Activated CD8-positive, alpha-beta memory T cell treated with anti-CD3 and anti-CD28 coated beads for 36 hours (primary cell): ENCODE measurements at regions not wholly inside any gene's neighbourhood (a gene's known extent, or its start where the extent isn't known, plus 50 kb on each side); places are given as distances from the start of the nearest gene placed in this dataset.

ENCODE experiments used
- CTCF ChIA-PET: fragments of 350-600 bp; sonication (Branson Sonifier 250); formaldehyde crosslinking; loops from one replicate; lab custom pipeline; 2021; ENCODE audit warnings: antibody characterized with exemption; lab: Charles Lee
- POLR2A ChIA-PET: fragments of 350-600 bp; sonication (Branson Sonifier 250); formaldehyde crosslinking; loops from one replicate; lab custom pipeline; 2021; ENCODE audit warnings: antibody characterized with exemption; lab: Charles Lee

GRCh38 chr14:31942166-31942841, 134.8 kb upstream of the ARHGAP5 start:
- POLR2A ChIA-PET: no interaction called here

DNA sequence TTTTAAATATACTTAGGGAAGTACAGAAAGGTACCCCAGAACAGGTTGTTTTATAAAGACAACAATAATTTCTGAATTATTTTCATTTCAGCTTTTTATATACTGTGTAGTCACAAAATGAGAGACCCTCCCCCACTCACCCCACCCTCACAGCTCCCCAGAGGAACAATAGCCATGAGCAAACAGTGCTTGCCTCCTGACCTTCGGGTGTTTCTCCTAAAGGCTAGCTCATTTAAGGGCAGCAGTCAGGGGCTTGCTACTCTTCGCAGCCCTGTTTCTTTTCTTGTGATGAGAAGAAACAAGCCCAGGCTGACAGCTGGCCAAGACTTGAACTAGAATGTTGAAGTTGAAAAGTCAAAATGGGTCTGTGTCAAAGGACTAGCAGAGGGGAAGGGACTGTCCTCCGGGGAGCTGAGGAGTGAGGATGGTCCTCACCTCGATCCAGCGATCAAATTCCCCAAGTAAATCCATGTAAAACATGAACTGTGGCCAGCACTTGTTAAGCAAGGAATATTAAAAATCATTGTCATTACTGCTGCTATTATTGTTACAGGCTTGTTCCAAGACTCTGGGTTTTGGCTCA, 133.8 kb upstream of the ARHGAP5 start:
- POLR2A ChIA-PET: no interaction called here

More at GRCh38 chr14:31942166-31942841, 134.8 kb upstream of the ARHGAP5 start:
- CTCF ChIA-PET: no interaction called here

DNA sequence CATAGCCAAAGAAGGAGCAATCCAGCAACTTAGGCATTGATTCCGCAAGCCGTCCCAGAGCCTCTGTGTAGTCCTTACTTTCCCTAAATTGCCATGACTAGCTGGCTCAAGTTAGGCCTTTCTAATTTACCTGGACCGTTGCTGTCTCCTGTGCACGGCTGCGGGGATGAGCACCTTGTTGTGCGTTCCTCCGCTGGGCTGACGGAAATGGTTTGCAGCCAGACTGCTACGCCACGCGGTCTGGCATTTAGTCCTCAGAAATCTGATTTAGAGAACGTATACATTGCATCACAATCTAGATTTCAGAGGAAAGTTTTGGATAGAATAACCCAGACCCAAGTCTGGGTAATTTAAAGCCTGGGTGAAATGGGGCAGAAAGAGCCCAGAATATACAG, 133.2 kb upstream of the ARHGAP5 start:
- ChIA-PET POLR2A (no interaction called here), CTCF (no interaction called here)

More for the DNA sequence above, 133.8 kb upstream of the ARHGAP5 start:
- CTCF ChIA-PET: no interaction called here

DNA sequence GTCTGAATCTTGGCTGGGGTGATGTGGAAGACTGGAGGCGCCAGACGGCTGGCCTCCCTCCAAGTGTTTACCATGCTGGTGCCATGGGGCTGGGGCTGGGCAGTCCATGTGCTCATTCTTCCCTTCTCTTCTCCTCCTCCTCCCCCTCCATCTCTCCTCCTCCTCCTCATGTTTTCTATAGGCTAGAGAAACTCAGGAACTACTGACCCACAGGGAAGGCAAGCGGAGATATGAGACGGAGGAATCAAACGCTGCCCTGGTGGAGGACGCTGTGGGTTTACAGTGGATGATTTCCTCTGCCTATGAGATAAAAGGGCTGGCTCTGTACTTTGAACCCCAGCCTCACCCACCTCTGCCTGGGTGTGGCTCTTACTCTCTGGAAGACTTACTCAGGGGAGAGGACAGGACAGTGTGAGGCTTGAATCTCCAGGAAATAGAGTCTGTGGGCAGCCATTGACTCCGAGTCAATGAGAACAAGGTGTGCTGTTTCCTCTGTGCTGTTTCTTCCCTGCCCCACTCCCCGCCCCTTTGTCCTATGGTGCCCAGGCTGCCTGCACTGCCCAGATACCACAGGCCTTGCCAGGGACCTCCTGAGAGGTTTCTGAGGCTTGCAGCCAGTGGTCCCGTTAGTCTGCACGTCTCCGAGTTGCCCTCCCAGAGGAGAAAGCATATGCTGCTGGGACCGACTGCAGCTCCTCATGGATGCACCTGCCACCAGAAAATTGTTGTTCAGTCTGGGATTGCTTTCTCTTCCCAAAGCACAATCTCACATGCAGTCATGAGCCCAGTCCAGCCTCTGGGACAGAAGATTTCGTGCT, 132.6 kb upstream of the ARHGAP5 start:
- ChIA-PET CTCF (no interaction called here), POLR2A (no interaction called here)

DNA sequence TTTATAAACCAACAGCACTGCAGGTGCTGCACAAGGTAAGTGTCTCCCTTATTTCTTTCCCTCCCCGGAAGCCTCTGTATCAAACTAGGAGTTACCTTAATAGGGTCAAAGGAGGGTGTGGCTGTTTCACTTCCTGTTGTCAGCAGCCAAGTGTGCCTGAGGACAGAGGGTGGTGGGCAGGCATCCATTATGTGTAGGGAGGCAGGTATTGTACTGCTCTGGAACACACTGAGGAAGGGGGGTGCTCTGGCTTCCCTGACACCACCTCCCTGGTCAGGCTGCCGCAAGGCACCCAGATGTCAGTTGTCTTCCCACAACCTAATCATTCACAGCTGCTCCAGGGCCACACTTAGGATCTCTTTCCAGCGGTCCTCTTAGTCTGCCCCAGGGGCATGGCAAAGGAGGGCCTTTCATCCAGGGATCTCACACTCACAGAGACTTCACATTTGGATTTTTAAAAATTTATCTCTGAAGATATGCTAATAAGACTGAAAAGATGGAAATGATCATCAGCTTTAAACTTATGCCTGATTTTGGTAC, 132.0 kb upstream of the ARHGAP5 start:
- CTCF ChIA-PET: no interaction called here

DNA sequence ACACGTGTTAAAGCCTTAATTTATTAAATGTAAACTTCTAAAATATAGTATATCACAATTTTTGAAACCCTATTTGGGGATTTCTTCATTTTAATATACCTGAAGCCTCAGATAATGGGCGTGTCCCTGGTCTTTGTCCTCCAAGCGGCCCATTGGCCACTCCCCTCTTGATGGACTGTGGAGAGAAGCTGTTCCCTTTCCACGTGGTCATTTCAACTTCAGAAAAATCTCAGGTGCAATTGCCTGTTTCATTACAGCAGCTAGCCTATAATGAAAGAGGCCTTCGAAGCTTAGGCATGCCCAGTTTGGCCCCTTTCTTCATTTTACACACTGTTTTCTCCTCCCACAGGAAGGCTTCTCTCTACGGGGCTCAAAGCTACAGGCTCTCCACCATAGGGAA, 131.4 kb upstream of the ARHGAP5 start:
- ChIA-PET CTCF (no interaction called here), POLR2A (no interaction called here)

More for the DNA sequence above, 132.0 kb upstream of the ARHGAP5 start:
- POLR2A ChIA-PET: no interaction called here

DNA sequence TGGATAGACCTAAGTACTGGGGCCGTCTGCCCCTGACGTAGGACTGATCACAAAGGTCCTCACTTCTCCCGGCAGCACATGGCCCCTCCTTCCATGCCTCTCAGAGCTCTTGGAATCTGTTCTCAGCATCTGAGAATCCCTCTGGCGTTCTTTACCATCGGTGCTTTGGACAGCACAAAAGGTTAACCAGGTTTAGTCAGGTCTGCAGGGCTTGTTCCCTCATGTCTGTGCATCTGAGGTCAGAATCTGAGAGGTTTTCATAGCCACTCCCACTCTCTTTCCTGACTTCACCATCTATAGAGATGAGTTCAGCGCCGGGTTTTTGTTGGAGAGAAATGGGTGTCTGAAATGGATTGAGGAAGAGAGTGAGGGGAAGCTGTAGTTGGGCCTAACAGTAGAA, 130.0 kb upstream of the ARHGAP5 start:
- CTCF ChIA-PET: no interaction called here

DNA sequence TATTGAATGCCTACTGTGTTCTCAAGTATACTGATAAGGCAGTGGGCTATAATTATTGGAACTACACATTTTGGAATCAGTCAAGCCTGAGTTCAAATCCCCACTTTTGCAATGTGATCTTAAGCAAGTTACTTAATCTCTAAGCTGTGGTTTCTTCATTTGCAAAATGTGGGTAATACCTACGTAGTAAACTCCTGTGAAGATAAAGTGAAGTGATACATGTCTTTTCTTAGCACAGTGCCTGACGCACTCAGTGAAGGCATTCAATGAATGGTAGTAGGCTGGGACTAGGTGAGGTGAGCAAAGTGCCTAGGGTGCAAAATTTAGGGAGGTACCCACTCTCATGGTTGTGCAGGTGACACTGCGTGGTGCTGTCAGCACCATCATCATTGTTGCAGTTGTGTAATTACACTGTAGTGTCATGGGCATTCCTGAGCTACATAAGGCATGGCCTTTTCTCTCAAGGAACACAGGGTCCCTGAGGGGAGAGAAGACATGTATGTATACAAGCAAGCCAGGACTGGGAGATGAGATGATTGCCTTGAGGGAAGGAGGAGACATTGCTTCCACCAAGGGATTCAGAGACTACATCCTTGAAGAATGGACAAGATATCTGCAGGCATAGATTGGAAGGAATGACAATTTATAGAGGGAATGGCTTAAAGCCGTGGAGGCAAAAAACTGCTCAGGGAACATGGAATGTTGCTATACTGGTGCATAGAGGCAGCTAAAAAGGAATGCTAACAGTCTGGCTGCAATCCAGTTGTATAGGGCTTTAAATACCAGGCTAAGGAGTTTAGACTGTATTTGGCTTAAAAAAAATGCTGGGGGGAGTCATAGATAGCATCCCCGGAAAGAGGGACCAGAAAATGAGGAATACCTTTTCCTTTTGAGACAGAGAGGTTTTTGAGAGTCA, 129.2 kb upstream of the ARHGAP5 start:
- POLR2A ChIA-PET: no interaction called here
- CTCF ChIA-PET: no interaction called here

More for the DNA sequence above, 130.0 kb upstream of the ARHGAP5 start:
- POLR2A ChIA-PET: no interaction called here

DNA sequence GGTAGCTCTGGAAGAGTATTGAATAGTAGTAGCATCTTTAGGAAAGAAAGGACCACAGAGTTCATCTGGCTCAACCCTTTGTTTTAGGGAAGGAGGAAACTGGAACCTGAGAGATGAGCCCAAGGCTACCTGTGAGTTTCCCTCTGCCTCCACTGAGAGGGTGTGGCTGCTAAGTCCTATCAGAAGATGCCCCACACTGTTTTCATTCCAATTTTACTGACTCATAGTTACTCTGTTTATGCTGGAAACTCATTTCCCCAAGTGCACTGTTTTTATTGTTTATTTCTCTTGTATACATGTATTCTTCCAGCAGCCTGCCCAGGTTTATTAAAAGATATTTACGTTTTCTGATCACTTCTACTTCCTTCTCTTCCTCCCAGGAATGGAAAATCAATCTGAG, 127.4 kb upstream of the ARHGAP5 start:
- CTCF ChIA-PET: no interaction called here
- POLR2A ChIA-PET: no interaction called here

DNA sequence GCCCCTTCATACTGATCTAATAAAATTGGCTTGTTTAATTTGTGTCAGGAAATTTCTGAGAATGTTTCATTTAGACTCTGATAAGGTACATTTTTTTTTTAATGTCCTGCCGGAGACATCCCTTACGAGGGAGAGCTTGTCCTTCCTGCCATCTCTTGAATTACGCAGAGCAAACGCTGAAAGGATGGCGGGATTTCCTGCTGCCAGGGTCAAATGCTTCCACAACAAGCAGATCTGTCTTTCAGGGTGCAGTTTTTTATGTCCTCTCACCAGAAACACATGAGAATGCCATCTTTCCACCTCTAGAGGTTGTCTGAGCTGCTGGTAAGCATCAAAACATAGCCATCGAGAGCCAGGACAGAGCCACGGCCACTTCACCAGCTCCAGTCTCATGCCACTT, 126.8 kb upstream of the ARHGAP5 start:
- ChIA-PET CTCF (no interaction called here), POLR2A (no interaction called here)

DNA sequence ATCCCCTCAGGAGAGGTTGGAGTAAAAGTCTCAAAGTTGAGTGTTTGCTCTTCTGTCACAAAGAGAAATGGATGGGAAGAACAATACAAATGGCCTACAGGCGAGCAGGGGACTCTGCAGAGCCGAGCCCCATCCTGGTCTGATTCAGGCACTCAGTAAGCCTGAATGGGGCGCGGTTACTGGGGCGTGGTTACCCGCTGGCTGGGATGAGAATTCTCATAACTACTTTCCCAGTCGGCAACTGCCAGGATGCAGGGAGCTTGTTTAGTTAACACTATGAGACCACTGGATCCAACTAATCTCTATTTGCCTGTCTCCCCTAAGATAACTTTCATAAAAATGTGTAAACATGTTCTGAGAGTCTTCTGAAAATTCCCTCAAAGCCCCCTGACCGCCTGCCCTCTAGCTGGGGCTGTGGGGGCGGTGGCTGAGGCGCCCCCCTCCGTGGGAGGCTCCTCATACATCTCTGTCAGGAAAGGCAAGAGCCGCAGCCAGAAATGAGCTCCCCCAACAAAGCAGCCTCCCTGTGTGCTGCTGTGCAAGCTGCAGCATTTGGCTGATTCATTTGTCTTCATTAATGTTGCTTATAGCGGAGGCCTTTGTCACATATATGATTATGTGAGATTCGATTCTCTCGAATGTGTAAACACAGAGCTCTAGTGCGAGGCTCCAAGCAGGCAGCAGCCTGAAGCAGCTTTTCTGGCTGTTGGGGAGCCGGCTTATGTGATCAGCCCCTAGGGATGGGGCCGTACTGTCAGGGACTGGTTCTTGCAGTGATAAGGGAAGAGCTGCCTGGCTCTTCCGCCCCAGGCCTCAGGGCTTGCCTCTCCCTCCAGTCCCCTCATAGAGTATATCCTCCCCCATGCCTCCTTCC, 126.1 kb upstream of the ARHGAP5 start:
- CTCF ChIA-PET: no interaction called here
- POLR2A ChIA-PET: no interaction called here

GRCh38 chr14:31951638-31951964, 125.5 kb upstream of the ARHGAP5 start:
- ChIA-PET CTCF (no interaction called here), POLR2A (no interaction called here)

DNA sequence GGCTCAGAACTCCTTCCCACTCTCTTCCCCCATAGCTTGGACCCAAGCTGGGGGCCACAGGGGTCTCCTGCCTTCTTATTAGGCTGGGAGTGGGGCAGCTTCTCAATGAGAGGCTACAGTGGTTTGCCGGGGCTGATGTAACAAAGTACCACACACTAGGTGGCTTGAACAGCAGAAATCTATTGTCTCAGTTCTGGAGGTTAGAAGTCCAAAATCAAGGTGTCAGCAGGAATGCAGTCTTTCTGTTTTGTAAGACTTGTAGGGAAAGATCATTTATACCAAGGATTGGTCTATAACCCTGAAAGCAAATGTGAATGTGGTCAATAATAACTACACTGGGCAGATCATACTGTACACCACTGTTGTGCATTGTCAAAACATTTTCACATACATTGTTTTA, 124.5 kb upstream of the ARHGAP5 start:
- POLR2A ChIA-PET: no interaction called here
- CTCF ChIA-PET: no interaction called here

DNA sequence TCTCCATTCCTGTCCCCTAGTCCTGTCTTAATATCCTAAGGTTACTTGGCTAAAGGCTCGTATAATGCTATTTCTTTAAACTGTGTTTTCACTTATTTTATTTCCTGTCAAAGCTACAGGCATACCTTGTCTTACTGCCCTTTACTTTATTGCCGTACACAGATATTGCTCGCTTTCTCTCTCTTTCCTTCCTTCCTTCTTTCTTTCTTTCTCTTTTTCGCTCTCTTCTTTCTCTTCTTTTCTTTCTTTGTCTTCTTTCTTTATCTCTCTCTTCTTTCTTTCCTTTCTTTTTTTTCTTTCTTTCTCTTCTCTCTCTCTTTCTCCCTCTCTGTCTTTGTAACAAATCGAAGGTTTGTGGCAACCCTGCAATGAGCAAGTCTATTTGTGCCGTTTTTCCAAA, 123.9 kb upstream of the ARHGAP5 start:
- CTCF ChIA-PET: no interaction called here
- POLR2A ChIA-PET: no interaction called here

DNA sequence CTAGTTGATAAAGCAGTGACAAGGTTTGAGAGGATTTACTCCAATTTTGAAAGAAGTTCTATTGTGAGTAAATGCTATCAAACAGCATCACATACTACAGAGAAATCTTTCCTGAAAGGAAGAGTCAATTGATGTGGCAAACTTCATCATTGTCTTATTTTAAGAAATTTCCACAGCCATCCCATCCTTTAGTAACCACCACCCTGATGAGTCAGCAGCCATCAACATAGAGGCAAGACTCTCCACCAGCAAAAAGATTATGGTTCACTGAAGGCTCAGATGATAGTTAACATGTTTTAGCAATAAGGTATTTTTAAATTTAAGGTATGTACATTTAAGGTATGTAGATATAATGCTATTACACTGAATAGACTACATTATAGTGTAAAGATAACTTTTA, 122.1 kb upstream of the ARHGAP5 start:
- ChIA-PET CTCF (no interaction called here), POLR2A (no interaction called here)

DNA sequence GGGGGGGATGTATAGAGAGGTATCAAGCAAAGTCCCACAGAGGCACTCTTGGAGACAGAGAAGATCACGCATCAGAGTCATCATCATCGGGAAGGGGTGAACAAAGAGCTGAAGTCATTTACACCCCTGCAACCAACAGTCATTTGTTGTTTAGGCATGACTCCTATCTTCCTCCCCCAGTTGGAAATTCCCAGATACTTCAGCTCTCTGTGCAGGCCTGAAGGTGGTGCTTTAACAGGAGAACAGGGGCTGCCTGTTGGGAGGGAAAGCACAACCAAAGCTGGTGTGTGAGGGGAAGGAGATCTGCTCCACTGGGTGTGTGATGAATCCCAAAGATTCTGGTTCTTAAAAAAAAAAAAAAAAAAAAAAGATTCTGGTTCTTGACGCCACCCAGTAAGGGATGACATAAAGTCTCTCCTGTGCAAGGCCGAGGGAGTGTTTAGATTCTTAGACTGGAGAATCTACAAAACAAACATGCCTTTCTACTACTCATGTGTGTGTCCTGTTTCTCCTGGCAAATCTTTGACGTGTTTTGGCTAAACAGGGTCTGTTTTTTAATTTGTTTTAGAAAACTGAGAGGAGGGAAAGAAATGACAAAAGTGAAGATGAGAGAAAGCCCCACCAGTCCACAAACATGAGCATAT, 121.0 kb upstream of the ARHGAP5 start:
- CTCF ChIA-PET: no interaction called here
- POLR2A ChIA-PET: no interaction called here

GRCh38 chr14:31957565-31957964, 119.5 kb upstream of the ARHGAP5 start:
- ChIA-PET POLR2A (no interaction called here), CTCF (no interaction called here)

- POLR2A ChIA-PET: interaction anchor here (0.5 kb wide), 1 partner anchor 587 kb away, joined by 5 read pairs; no protein-coding TSS in a partner anchor
- CTCF ChIA-PET: no interaction called here
Observed at GRCh38 chr14:31960039-31960438, 117.1 kb upstream of the ARHGAP5 start.
